Fibroblast of lung (primary cell): ENCODE measurements at regions not wholly inside any gene's neighbourhood (a gene's known extent, or its start where the extent isn't known, plus 50 kb on each side); places are given as distances from the start of the nearest gene placed in this dataset.

Experiments
- DNase-seq, 2 donors: peaks; one replicate each; pipeline versions ENCODE4 v3.0.0 to v3.0.0-alpha.2; 2010; ENCODE audit warnings: low read depth in 2 of 2
- H2AFZ ChIP-seq: 2 replicates; pipeline ENCODE4 v1.5.1; 2012; ENCODE audit warnings: low read length, control low read depth, inconsistent platforms
- H3K27ac ChIP-seq: 2 replicates; pipeline ENCODE4 v1.5.1; 2011; ENCODE audit warnings: low read length, control low read depth; ENCODE audit not compliant: insufficient read depth
- H3K27me3 ChIP-seq: 2 replicates; pipeline ENCODE4 v1.5.1; 2011; ENCODE audit warnings: mild to moderate bottlenecking, low read length; ENCODE audit not compliant: control insufficient read depth, insufficient read depth
- H3K36me3 ChIP-seq: 2 replicates; pipeline ENCODE4 v1.5.1; 2011; ENCODE audit warnings: low read length; ENCODE audit not compliant: control insufficient read depth, insufficient read depth
- H3K4me1 ChIP-seq: 2 replicates; pipeline ENCODE4 v1.5.1; 2011; ENCODE audit warnings: low read length; ENCODE audit not compliant: control insufficient read depth, insufficient read depth; ENCODE audit errors: extremely low read depth
- H3K4me2 ChIP-seq: 2 replicates; pipeline ENCODE4 v1.5.1; 2011; ENCODE audit warnings: low read length, control low read depth; ENCODE audit not compliant: insufficient read depth; ENCODE audit errors: extremely low read depth
- H3K4me3 ChIP-seq, 4 experiments: fragments of 200-600 bp in 1 of 4; sonication (generic) in 1 of 4; replicated peaks in 1 of 4; 2 replicates each; pipeline ENCODE4 v1.5.1; 2011 to 2016; ENCODE audit warnings: low read length in 4 of 4, low read depth in 3 of 4, mild to moderate bottlenecking in 3 of 4, control low read depth in 2 of 4, inconsistent platforms in 1 of 4, mixed read lengths in 1 of 4; ENCODE audit not compliant: insufficient read depth in 1 of 4; ENCODE audit errors: control extremely low read depth in 1 of 4
- H3K79me2 ChIP-seq: 2 replicates; pipeline ENCODE4 v1.5.1; 2012; ENCODE audit warnings: mild to moderate bottlenecking, low read length, inconsistent platforms; ENCODE audit not compliant: control insufficient read depth, insufficient read depth
- H3K9ac ChIP-seq: 2 replicates; pipeline ENCODE4 v1.5.1; 2011; ENCODE audit warnings: mild to moderate bottlenecking, low read length, control low read depth; ENCODE audit not compliant: insufficient read depth
- H3K9me3 ChIP-seq: 2 replicates; pipeline ENCODE4 v1.5.1; 2012; ENCODE audit warnings: low read depth, low read length; ENCODE audit not compliant: control insufficient read depth, insufficient read depth
- H4K20me1 ChIP-seq: 2 replicates; pipeline ENCODE4 v1.5.1; 2011; ENCODE audit warnings: low read length; ENCODE audit not compliant: control insufficient read depth, insufficient read depth; ENCODE audit errors: extremely low read depth
- EZH2 ChIP-seq: IDR thresholded peaks from 2 replicates; pipeline ENCODE4 v1.5.1; 2012; ENCODE audit warnings: low read length, control low read depth, mild to moderate bottlenecking; ENCODE audit errors: missing control alignments
- TF ChIP-seq, protein P1 (sequence below), 2 donors: IDR thresholded peaks in 1 of 2; conservative IDR thresholded peaks in 1 of 2; 1 replicate in 1 of 2; 2 replicates in 1 of 2; pipeline ENCODE4 v1.5.1; 2011 to 2012; ENCODE audit warnings: low read length in 2 of 2, control low read depth in 1 of 2, inconsistent platforms in 1 of 2, low read depth in 1 of 2, mild to moderate bottlenecking in 1 of 2

DNA sequence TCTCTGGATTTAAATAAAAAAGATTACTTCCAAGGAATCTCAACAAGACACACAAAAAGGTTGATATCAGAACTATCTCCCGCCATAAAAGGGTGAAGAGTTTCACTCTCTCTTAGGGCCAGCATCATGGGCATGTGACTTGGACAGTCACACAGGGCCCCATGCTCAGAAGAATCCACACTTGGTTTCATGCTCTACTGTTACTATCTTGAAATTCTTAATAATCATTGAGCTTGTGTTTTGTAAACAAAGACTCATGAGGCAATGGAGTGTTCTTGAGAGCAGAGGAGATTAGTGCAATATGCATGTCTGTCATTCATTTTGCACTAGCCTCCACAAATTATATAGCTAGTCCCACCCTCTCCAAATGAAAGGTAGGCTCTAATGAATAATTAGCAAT is 58.4 kb downstream of the HMHB1 start:
- no peak for DNase-seq
- Histone ChIP-seq H4K20me1 (no peaks in the 10 kb centered on the region), H3K27me3 (no peaks in the 10 kb centered on the region), H3K79me2 (no peaks in the 10 kb centered on the region), H3K4me1 (no peaks in the 10 kb centered on the region), H3K4me3 (no peak overlapping the region), H3K9me3 (no peaks in the 10 kb centered on the region), H3K9ac (no peak overlapping the region), H3K4me2 (no peak overlapping the region), H2AFZ (no peak overlapping the region), H3K27ac (no peak overlapping the region), H3K36me3 (no peaks in the 10 kb centered on the region)
- TF ChIP-seq, protein P1, sequence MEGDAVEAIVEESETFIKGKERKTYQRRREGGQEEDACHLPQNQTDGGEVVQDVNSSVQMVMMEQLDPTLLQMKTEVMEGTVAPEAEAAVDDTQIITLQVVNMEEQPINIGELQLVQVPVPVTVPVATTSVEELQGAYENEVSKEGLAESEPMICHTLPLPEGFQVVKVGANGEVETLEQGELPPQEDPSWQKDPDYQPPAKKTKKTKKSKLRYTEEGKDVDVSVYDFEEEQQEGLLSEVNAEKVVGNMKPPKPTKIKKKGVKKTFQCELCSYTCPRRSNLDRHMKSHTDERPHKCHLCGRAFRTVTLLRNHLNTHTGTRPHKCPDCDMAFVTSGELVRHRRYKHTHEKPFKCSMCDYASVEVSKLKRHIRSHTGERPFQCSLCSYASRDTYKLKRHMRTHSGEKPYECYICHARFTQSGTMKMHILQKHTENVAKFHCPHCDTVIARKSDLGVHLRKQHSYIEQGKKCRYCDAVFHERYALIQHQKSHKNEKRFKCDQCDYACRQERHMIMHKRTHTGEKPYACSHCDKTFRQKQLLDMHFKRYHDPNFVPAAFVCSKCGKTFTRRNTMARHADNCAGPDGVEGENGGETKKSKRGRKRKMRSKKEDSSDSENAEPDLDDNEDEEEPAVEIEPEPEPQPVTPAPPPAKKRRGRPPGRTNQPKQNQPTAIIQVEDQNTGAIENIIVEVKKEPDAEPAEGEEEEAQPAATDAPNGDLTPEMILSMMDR (conservative IDR thresholded peaks at IDR 0.05 in 1 of 2, IDR thresholded peaks at IDR 0.05 in 1 of 2; ENCODE audit: low read depth in 1 of 2, low read length in 2 of 2), result no peak
- TF ChIP-seq EZH2, result no peak

GRCh38 chr5:143870871-143871632 is 59.1 kb downstream of the HMHB1 start:
- no peaks in the 10 kb centered on the region for H3K36me3 ChIP-seq
- H3K9me3 ChIP-seq, result no peaks in the 10 kb centered on the region
- H3K27me3 ChIP-seq, result no peaks in the 10 kb centered on the region
- DNase-seq, result peak in 1 of 2 donors; percentile 69
- no peaks in the 10 kb centered on the region for H3K4me1 ChIP-seq
- TF ChIP-seq, protein P1 (conservative IDR thresholded peaks at IDR 0.05 in 1 of 2, IDR thresholded peaks at IDR 0.05 in 1 of 2; ENCODE audit: low read depth in 1 of 2, low read length in 2 of 2), result no peak
- no peak for TF ChIP-seq EZH2
- H3K79me2 ChIP-seq, result no peaks in the 10 kb centered on the region
- H4K20me1 ChIP-seq, result no peaks in the 10 kb centered on the region
- no peak overlapping the region for H3K9ac ChIP-seq
- no peak overlapping the region for H2AFZ ChIP-seq
- no peak overlapping the region for H3K27ac ChIP-seq
- no peak overlapping the region for H3K4me2 ChIP-seq
- H3K4me3 ChIP-seq, result no peak overlapping the region

DNA sequence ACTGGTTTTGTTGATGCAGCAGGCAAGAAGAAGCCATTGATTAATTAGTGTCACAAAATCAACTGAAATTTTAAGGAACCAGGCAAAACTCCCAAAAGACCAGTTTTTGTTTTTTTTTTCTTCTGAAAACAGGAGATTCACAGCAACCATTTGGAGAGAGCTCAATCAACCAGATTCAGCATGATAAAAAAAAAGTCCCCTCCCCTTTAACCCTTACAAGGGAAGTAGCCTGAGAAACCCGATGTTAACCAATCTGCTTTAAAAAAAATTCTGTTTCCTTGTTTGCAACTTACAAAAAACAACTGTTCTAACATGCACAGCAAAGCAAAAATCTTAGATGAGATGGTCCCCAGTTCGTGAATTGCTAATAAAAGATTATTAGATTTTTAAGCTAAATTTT is 59.7 kb downstream of the HMHB1 start:
- H3K9ac ChIP-seq, result no peak overlapping the region
- H3K4me2 ChIP-seq, result no peak overlapping the region
- H3K27ac ChIP-seq, result no peak overlapping the region
- H3K4me3 ChIP-seq, result no peak overlapping the region
- no peaks in the 10 kb centered on the region for H4K20me1 ChIP-seq
- H2AFZ ChIP-seq, result no peak overlapping the region
- no peaks in the 10 kb centered on the region for H3K79me2 ChIP-seq
- no peaks in the 10 kb centered on the region for H3K9me3 ChIP-seq
- TF ChIP-seq, protein P1 (conservative IDR thresholded peaks at IDR 0.05 in 1 of 2, IDR thresholded peaks at IDR 0.05 in 1 of 2; ENCODE audit: low read depth in 1 of 2, low read length in 2 of 2), result no peak
- TF ChIP-seq EZH2, result no peak
- no peaks in the 10 kb centered on the region for H3K36me3 ChIP-seq
- H3K27me3 ChIP-seq, result no peaks in the 10 kb centered on the region
- no peak for DNase-seq
- no peaks in the 10 kb centered on the region for H3K4me1 ChIP-seq
